Natural killer cell (primary cell): ENCODE measurements at regions not wholly inside any gene's neighbourhood (a gene's known extent, or its start where the extent isn't known, plus 50 kb on each side); places are given as distances from the start of the nearest gene placed in this dataset.

ENCODE experiments used
- ATAC-seq, 3 donors: fragments of 150-1000 bp in 2 of 3; fragments of 200-7000 bp in 1 of 3; cut with Tn5 transposase; 1 replicate in 1 of 3; 2 replicates in 2 of 3; pipeline ENCODE4 v1.10.0; 2021; ENCODE audit warnings: mild to moderate bottlenecking in 2 of 3, moderate library complexity in 2 of 3
- DNase-seq, 2 donors: peaks; one replicate each; pipeline versions ENCODE4 v3.0.0 to v3.0.0-alpha.2; 2013 to 2021; ENCODE audit warnings: mixed read lengths in 1 of 2
- H3K27ac ChIP-seq: one replicate; pipeline ENCODE4 v1.5.1; 2013; ENCODE audit warnings: mild to moderate bottlenecking, low read length
- H3K27me3 ChIP-seq: one replicate; pipeline ENCODE4 v1.6.1; 2013; ENCODE audit warnings: low read length; ENCODE audit not compliant: control insufficient read depth, insufficient read depth
- H3K36me3 ChIP-seq: one replicate; pipeline ENCODE4 v1.6.1; 2013; ENCODE audit warnings: low read length; ENCODE audit not compliant: control insufficient read depth, insufficient read depth
- H3K4me1 ChIP-seq: one replicate; pipeline ENCODE4 v1.6.1; 2013; ENCODE audit warnings: low read length; ENCODE audit not compliant: control insufficient read depth, insufficient read depth
- H3K4me3 ChIP-seq: one replicate; pipeline ENCODE4 v1.5.1; 2013; ENCODE audit warnings: low read length
- H3K9me3 ChIP-seq: one replicate; pipeline ENCODE4 v1.6.1; 2013; ENCODE audit warnings: low read length; ENCODE audit not compliant: control insufficient read depth, insufficient read depth
- H3K27ac Mint-ChIP-seq, 2 donors: one replicate each; pipeline ENCODE4 v1.8.0; 2022; ENCODE audit warnings: mild to moderate bottlenecking in 2 of 2, mixed read lengths in 2 of 2, moderate library complexity in 1 of 2
- H3K27me3 Mint-ChIP-seq, 2 donors: one replicate each; pipeline ENCODE4 v1.8.0; 2022; ENCODE audit warnings: low read depth in 2 of 2, mixed read lengths in 2 of 2
- H3K36me3 Mint-ChIP-seq: one replicate; pipeline ENCODE4 v1.8.0; 2022; ENCODE audit warnings: mixed read lengths
- H3K4me1 Mint-ChIP-seq, 2 donors: one replicate each; pipeline ENCODE4 v1.8.0; 2022; ENCODE audit warnings: mixed read lengths in 2 of 2
- H3K4me3 Mint-ChIP-seq: one replicate; pipeline ENCODE4 v1.8.0; 2022; ENCODE audit warnings: mild to moderate bottlenecking, moderate library complexity, mixed read lengths
- H3K9me3 Mint-ChIP-seq, 2 donors: one replicate each; pipeline ENCODE4 v1.8.0; 2022; ENCODE audit warnings: mixed read lengths in 2 of 2
- CTCF ChIP-seq: fragments of 200-600 bp; IDR thresholded peaks from one replicate; pipeline ENCODE4 v1.8.0; 2022; ENCODE audit warnings: antibody characterized with exemption
- WGBS: methylation state at CpG from one replicate; pipeline ENCODE4 v1.1.7; 2013; ENCODE audit warnings: missing lambda C conversion rate; ENCODE audit not compliant: insufficient coverage; 5-methylcytosine and 5-hydroxymethylcytosine counted together
- intact Hi-C: fragments of 100-400 bp; cut with micrococcal nuclease; formaldehyde crosslinking; loops from one replicate; pipeline ENCODE4 v1.14.2; 2022

GRCh38 chr6:159358562-159358961 lies 189.4 kb downstream of the FNDC1 start:
- no peaks in the 10 kb centered on the region for H3K4me1 ChIP-seq
- H3K27me3 ChIP-seq: no peaks in the 10 kb centered on the region
- Mint-ChIP-seq H3K36me3 (no peaks in the 10 kb centered on the region), H3K9me3 (no peaks in the 10 kb centered on the region), H3K4me3 (no peak overlapping the region), H3K27ac (no peak overlapping the region), H3K27me3 (peaks cover 9 to 43% of the 10 kb centered on the region in 2 donors), H3K4me1 (no peaks in the 10 kb centered on the region)
- intact Hi-C loops: no loop called here
- no peak for TF ChIP-seq CTCF
- no peak overlapping the region for H3K27ac ChIP-seq
- DNase-seq (no peak), ATAC-seq (no peak)
- no peaks in the 10 kb centered on the region for H3K36me3 ChIP-seq
- WGBS: 82% methylated on average over 3 of the region's 4 CpGs
- no peak overlapping the region for H3K4me3 ChIP-seq
- H3K9me3 ChIP-seq: no peaks in the 10 kb centered on the region

- Mint-ChIP-seq H3K27me3 (peaks cover 9 to 43% of the 10 kb centered on the region in 2 donors), H3K27ac (no peak overlapping the region), H3K4me3 (no peak overlapping the region), H3K9me3 (no peaks in the 10 kb centered on the region), H3K4me1 (no peaks in the 10 kb centered on the region), H3K36me3 (no peaks in the 10 kb centered on the region)
- Histone ChIP-seq H3K36me3 (no peaks in the 10 kb centered on the region), H3K9me3 (no peaks in the 10 kb centered on the region), H3K4me1 (no peaks in the 10 kb centered on the region), H3K4me3 (no peak overlapping the region), H3K27ac (no peak overlapping the region), H3K27me3 (no peaks in the 10 kb centered on the region)
- 79% methylated on average over 7 of the region's 7 CpGs for WGBS
- intact Hi-C loops: no loop called here
- TF ChIP-seq CTCF: no peak
- ATAC-seq (no peak), DNase-seq (no peak)
These were observed 188.2 kb downstream of the FNDC1 start for GRCh38 chr6:159357211-159357915.

- WGBS: 83% methylated on average over 3 of the region's 3 CpGs
- Histone ChIP-seq H3K9me3 (no peaks in the 10 kb centered on the region), H3K27me3 (no peaks in the 10 kb centered on the region), H3K27ac (no peak overlapping the region), H3K36me3 (no peaks in the 10 kb centered on the region), H3K4me1 (no peaks in the 10 kb centered on the region), H3K4me3 (no peak overlapping the region)
- DNase-seq (no peak), ATAC-seq (no peak)
- H3K4me1 Mint-ChIP-seq: no peaks in the 10 kb centered on the region
- peaks cover 17 to 63% of the 10 kb centered on the region in 2 donors for H3K27me3 Mint-ChIP-seq
- no peak overlapping the region for H3K4me3 Mint-ChIP-seq
- no peaks in the 10 kb centered on the region for H3K36me3 Mint-ChIP-seq
- H3K9me3 Mint-ChIP-seq: no peaks in the 10 kb centered on the region
- TF ChIP-seq CTCF: no peak
- no peak overlapping the region for H3K27ac Mint-ChIP-seq
- intact Hi-C loops: no loop called here
These were observed 184.0 kb downstream of the FNDC1 start for GRCh38 chr6:159353193-159353592.

GRCh38 chr6:159351707-159352106 lies 182.5 kb downstream of the FNDC1 start:
- Mint-ChIP-seq H3K4me1 (no peaks in the 10 kb centered on the region), H3K27ac (no peak overlapping the region), H3K4me3 (no peak overlapping the region), H3K9me3 (no peaks in the 10 kb centered on the region), H3K27me3 (peaks cover 17 to 51% of the 10 kb centered on the region in 2 donors), H3K36me3 (no peaks in the 10 kb centered on the region)
- no peaks in the 10 kb centered on the region for H3K9me3 ChIP-seq
- no peaks in the 10 kb centered on the region for H3K27me3 ChIP-seq
- H3K27ac ChIP-seq: no peak overlapping the region
- intact Hi-C loops: no loop called here
- H3K4me1 ChIP-seq: no peaks in the 10 kb centered on the region
- no peak for TF ChIP-seq CTCF
- H3K4me3 ChIP-seq: no peak overlapping the region
- ATAC-seq (no peak), DNase-seq (no peak)
- H3K36me3 ChIP-seq: no peaks in the 10 kb centered on the region
